ENCODE measurements at regions not wholly inside any gene's neighbourhood (a gene's known extent, or its start where the extent isn't known, plus 50 kb on each side); places are given as distances from the start of the nearest gene placed in this dataset.
A peak's percentile ranks its signal among the peaks of the same experiment; 100 is the strongest.
"Not testable (repeated sequence)": the region's sequence is repeated elsewhere in the genome, so short reads cannot be mapped to it uniquely, and the experiment has no call there.

DNA sequence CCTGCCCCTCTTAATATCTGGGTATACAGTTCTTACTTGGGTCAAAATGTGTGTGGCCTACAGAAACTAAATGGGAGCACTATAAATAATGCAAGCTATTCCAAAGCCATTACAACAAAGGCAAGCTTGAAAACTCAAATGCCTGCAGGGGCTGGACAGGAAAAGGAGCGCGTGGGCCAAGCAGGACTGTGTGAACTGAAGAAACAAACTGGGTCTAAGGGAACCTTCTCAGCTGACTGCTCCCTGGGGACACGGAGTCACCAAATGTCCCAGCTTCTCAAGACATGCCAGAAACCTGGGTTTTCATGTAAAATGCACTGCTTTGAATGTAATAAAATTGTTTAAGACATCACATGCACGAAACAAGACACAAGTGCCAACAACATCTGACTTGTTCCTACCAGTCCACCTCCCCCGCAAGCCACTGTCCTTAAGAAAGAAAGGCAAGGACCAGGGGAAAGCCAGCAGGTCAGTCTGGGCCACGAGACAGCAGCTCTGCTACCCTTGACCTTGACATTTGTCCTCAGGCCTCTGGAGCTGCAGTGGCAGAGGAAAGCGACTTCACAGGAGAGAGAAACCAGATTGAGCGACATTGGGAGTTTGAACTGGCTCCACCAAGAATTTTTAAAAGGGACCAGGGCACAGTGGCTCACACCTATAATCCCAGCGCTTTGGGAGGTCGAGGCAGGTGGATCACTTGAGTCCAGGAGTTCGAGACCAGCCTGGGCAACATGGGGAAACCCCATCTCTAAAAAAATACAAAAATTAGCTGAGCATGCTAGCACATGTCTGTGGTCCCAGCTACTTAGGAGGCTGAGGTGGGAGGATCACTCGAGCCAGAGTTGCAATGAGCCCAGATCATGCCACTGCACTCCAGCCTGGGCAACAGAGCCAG is 89.7 kb upstream of the SH3BP4 start:
- H3K18ac ChIP-seq (ENCODE audit: insufficient read length, low read depth, low read length): no peak overlapping the region
- no peak overlapping the region for H4K8ac ChIP-seq (replicated peaks; ENCODE audit: insufficient read length, low read depth, low read length)
- H2AFZ ChIP-seq (ENCODE audit: low read length): no peak overlapping the region
- H3K4me2 ChIP-seq (ENCODE audit: insufficient read depth, insufficient read length, low read length): no peak overlapping the region
- H3K27ac ChIP-seq (ENCODE audit: insufficient read length, low read depth, low read length): no peak overlapping the region
- no peak for DNase-seq
- H3K9ac ChIP-seq (ENCODE audit: extremely low read depth, insufficient read length, low read length): no peak overlapping the region
- H3K27me3 ChIP-seq (ENCODE audit: insufficient read depth, low read length): no peaks in the 10 kb centered on the region
- no peaks in the 10 kb centered on the region for H3K23me2 ChIP-seq (ENCODE audit: insufficient read length, low read depth, low read length, poor library complexity, severe bottlenecking)
- no peaks in the 10 kb centered on the region for H4K20me1 ChIP-seq (ENCODE audit: control insufficient read depth, insufficient read depth, insufficient read length)
- Mint-ChIP-seq H3K4me3 (no peak overlapping the region), H3K36me3 (ENCODE audit: insufficient read depth in 1 of 3, low read depth in 3 of 3) (peaks cover 0 to 15% (median 0%) of the 10 kb centered on the region in 3 experiments; a peak in 3 of 7 replicates), H3K9me3 (peaks cover 3 to 7% of the 10 kb centered on the region in 2 experiments; a peak in 2 of 5 replicates), H3K27me3 (ENCODE audit: low read depth) (no peaks in the 10 kb centered on the region), H3K4me1 (peaks cover 21 to 34% of the 10 kb centered on the region in 2 experiments), H3K27ac (0 out of 7 replicates have a peak overlapping the region, but pooled peaks of 2 of the 3 experiments have one; percentile 12 to 58)
- no peak overlapping the region for H3K4ac ChIP-seq (ENCODE audit: low read depth, low read length)
- H2BK12ac ChIP-seq (ENCODE audit: insufficient read length, low read depth, low read length): no peak overlapping the region
- no peak overlapping the region for H2BK5ac ChIP-seq (ENCODE audit: insufficient read length, low read length)
- H3K79me1 ChIP-seq (ENCODE audit: insufficient read depth, low read depth, low read length, poor library complexity, severe bottlenecking): no peaks in the 10 kb centered on the region
- WGBS (ENCODE audit: extremely low coverage, insufficient read length, low lambda C conversion rate): no CpG with 5 or more reads among the region's 12 CpGs
- H3T11ph ChIP-seq (ENCODE audit: low read length): no peak overlapping the region
- H2BK20ac ChIP-seq (ENCODE audit: low read depth, low read length, poor library complexity, severe bottlenecking): no peak overlapping the region
- no peak overlapping the region for H2AK5ac ChIP-seq (ENCODE audit: insufficient read length, low read length)
- H3K79me2 ChIP-seq (ENCODE audit: insufficient read depth, low read length): no peaks in the 10 kb centered on the region
- H3K56ac ChIP-seq (ENCODE audit: insufficient read length, low read depth, low read length): no peak overlapping the region
- no peak overlapping the region for H4K91ac ChIP-seq (ENCODE audit: insufficient read length, low read depth, low read length)
- H3K4me1 ChIP-seq (ENCODE audit: insufficient read depth, low read length): no peaks in the 10 kb centered on the region; the same call in 1 of the 2 replicates
- no peak overlapping the region for H3K14ac ChIP-seq (ENCODE audit: insufficient read depth, low read length)
- no peak overlapping the region for H4K5ac ChIP-seq (ENCODE audit: insufficient read length, low read depth, low read length)
- no peak overlapping the region for H2BK120ac ChIP-seq (ENCODE audit: low read depth, low read length, poor library complexity, severe bottlenecking)
- TF ChIP-seq, protein P1, sequence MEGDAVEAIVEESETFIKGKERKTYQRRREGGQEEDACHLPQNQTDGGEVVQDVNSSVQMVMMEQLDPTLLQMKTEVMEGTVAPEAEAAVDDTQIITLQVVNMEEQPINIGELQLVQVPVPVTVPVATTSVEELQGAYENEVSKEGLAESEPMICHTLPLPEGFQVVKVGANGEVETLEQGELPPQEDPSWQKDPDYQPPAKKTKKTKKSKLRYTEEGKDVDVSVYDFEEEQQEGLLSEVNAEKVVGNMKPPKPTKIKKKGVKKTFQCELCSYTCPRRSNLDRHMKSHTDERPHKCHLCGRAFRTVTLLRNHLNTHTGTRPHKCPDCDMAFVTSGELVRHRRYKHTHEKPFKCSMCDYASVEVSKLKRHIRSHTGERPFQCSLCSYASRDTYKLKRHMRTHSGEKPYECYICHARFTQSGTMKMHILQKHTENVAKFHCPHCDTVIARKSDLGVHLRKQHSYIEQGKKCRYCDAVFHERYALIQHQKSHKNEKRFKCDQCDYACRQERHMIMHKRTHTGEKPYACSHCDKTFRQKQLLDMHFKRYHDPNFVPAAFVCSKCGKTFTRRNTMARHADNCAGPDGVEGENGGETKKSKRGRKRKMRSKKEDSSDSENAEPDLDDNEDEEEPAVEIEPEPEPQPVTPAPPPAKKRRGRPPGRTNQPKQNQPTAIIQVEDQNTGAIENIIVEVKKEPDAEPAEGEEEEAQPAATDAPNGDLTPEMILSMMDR (conservative IDR thresholded peaks at IDR 0.05): no peak
- H3K9me3 ChIP-seq (ENCODE audit: control insufficient read depth, low read depth, low read length): no peaks in the 10 kb centered on the region
- no peak overlapping the region for H2BK15ac ChIP-seq (ENCODE audit: low read depth, low read length)
- no peak overlapping the region for H3K23ac ChIP-seq (ENCODE audit: insufficient read length, low read depth, low read length)

DNA sequence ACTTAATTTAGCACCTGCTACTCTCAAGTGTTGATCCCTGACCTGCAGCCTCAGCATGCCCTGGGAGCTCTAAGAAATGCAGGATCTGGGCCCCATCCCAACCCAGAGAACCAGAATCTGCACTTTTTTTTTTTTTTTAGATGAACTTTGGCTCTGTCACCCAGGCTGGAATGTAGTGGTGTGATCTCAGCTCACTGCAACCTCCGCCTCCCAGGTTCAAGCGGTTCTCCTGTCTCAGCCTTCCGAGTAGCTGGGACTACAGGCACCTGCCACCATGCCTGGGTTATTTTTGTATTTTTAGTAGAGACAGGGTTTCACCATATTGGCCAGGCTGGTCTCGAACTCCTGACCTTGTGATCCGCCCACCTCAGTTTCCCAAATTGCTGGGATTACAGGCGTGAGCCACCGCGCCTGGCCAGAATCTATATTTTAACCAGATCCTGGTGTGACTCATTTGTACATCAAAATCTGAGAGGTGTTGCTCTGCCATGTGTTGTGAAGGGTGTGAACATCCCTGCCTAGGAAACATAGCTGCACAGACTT is 92.4 kb upstream of the SH3BP4 start:
- not testable (repeated sequence) for H2BK5ac ChIP-seq (ENCODE audit: insufficient read length, low read length); H3K23me2 ChIP-seq (ENCODE audit: insufficient read length, low read depth, low read length, poor library complexity, severe bottlenecking); H2AK5ac ChIP-seq (ENCODE audit: insufficient read length, low read length); H3K9me3 ChIP-seq (ENCODE audit: control insufficient read depth, low read depth, low read length); H3K27ac ChIP-seq (ENCODE audit: insufficient read length, low read depth, low read length); H3K4me2 ChIP-seq (ENCODE audit: insufficient read depth, insufficient read length, low read length); H2BK20ac ChIP-seq (ENCODE audit: low read depth, low read length, poor library complexity, severe bottlenecking); H3K27me3 ChIP-seq (ENCODE audit: insufficient read depth, low read length); H3K4me3 Mint-ChIP-seq; H3T11ph ChIP-seq (ENCODE audit: low read length); H4K8ac ChIP-seq (replicated peaks; ENCODE audit: insufficient read length, low read depth, low read length); DNase-seq; H3K9ac ChIP-seq (ENCODE audit: extremely low read depth, insufficient read length, low read length); H3K27me3 Mint-ChIP-seq (ENCODE audit: low read depth); H3K23ac ChIP-seq (ENCODE audit: insufficient read length, low read depth, low read length); H3K18ac ChIP-seq (ENCODE audit: insufficient read length, low read depth, low read length); H3K79me2 ChIP-seq (ENCODE audit: insufficient read depth, low read length); H3K9me3 Mint-ChIP-seq; H3K27ac Mint-ChIP-seq; H2BK120ac ChIP-seq (ENCODE audit: low read depth, low read length, poor library complexity, severe bottlenecking); H2AFZ ChIP-seq (ENCODE audit: low read length); H2BK15ac ChIP-seq (ENCODE audit: low read depth, low read length); H3K79me1 ChIP-seq (ENCODE audit: insufficient read depth, low read depth, low read length, poor library complexity, severe bottlenecking); H2BK12ac ChIP-seq (ENCODE audit: insufficient read length, low read depth, low read length); H3K56ac ChIP-seq (ENCODE audit: insufficient read length, low read depth, low read length); H3K14ac ChIP-seq (ENCODE audit: insufficient read depth, low read length); H4K91ac ChIP-seq (ENCODE audit: insufficient read length, low read depth, low read length); H3K4me1 ChIP-seq (ENCODE audit: insufficient read depth, low read length); H4K20me1 ChIP-seq (ENCODE audit: control insufficient read depth, insufficient read depth, insufficient read length); H3K36me3 Mint-ChIP-seq (ENCODE audit: insufficient read depth in 1 of 3, low read depth in 3 of 3); H3K4ac ChIP-seq (ENCODE audit: low read depth, low read length); H4K5ac ChIP-seq (ENCODE audit: insufficient read length, low read depth, low read length)
- H3K4me1 Mint-ChIP-seq: peaks cover 19 to 24% of the 10 kb centered on the region in 2 experiments
- no CpG with 5 or more reads among the region's 8 CpGs for WGBS (ENCODE audit: extremely low coverage, insufficient read length, low lambda C conversion rate)
